ENCODE measurements at regions not wholly inside any gene's neighbourhood (a gene's known extent, or its start where the extent isn't known, plus 50 kb on each side); places are given as distances from the start of the nearest gene placed in this dataset.
"Not testable (repeated sequence)": the region's sequence is repeated elsewhere in the genome, so short reads cannot be mapped to it uniquely, and the experiment has no call there.

DNA sequence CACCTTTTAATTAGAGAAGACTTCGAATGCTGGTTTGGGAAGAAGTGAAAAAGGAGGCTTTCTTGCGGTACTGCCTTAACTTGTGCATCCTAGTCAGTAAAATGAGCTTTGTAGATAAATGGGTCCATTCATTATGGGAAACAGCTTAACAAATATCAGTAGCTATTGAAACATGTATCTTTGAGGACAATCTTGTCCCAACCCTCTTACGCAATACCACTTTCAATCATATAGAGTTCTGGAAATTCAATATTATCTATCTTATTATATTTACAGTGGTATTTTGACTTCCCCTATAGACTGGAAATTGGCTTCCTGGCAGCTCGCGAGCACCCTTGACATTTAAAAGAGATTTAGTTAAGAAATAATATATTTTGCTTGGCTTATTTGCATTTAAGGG is 565.8 kb upstream of the NUDT12 start:
- no peak for DNase-seq (ENCODE audit: low spot score)

DNA sequence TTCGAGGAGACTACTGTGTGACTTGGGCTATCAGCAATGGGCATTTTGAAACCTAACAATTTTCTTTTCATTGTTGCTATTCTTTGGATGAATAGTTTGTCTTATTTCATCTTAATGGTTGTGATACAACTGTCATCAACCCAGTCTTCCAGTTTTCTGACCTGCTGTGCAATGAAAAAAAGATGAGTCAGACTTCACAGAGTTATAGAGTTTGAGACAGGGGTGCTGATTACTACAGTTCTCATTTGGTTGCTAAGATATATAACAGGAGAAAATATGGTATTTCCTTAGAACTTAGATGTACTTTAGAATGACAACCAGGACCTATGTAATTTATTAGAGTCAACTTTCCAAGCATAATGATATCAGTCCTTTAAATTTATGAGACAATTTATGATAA is 564.4 kb upstream of the NUDT12 start:
- DNase-seq (ENCODE audit: low spot score), result no peak

DNA sequence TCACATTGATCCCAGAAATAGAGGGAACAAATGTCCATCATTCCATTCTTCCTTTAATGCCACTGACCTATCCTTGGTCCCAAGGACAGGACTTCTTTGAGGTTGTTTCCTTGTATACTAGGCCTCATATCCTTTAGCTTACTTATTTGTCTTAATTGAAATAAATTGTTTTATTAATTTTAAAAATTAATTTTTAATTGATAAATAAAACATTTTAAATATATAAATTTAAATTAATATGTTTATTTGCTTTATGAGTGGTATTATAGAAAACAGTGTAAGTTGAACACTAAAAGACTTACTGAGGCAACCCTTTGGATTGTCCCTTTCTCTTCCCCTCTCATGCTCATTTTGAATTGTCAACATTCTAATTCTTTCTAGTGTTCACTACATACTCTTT is 556.9 kb upstream of the NUDT12 start:
- no peak for DNase-seq (ENCODE audit: low spot score)

DNA sequence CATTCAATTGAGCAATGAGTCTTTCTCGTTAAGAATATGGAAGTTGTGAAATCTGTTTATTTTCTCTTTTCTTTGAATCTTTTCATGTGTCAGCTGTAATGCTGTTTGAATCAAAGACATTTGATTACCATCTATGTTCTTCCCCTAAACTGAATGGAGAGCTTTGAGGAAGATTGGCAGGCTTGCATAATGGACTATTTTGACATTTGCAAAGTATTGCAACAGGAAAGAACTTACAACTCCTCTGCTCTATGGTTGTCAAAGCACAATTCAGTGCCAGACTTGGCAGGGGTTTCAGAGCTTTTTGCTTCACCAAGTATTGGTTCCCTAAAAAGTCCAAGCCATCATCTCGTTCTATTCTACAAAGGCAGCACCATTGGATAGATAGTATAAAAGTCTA is 549.0 kb upstream of the NUDT12 start:
- DNase-seq (ENCODE audit: low spot score), result no peak

DNA sequence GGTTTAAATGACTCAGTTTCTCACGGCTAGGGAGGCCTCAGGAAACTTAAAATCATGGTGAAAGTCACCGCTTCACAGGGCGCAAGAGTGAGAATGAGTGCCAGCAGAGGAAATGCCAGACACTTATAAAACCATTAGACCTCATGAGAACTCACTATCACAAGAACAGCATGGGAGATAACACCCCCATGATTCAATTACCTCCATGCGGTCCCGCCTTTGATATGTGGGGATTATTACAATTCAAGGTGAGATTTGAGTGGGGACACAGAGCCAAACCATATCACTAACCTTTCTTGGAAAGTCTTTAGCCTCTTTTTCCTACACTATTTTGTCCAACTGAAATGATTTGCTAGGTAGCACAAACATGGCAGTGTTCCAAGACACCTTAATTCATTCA is 533.9 kb upstream of the NUDT12 start:
- DNase-seq (ENCODE audit: low spot score), result no peak

DNA sequence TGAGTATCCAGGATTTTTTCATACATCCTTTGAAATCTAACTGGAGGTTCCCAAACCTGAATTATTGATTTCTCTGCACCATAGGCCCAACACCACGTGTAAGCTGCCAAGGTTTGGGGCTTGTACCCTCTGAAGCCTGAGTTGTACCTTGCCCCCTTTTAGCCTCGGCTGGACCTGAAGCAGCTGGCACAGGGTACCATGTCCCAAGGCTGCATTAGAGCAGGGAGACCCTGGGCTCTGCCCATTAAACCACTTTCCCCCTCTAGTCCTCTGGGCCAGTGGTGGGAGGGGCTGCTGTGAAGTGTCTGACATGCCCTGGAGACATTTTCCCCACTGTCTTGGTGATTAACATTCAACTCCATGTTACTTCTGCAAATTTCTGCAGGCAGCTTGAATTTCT is 532.9 kb upstream of the NUDT12 start:
- DNase-seq (ENCODE audit: low spot score), result no peak

DNA sequence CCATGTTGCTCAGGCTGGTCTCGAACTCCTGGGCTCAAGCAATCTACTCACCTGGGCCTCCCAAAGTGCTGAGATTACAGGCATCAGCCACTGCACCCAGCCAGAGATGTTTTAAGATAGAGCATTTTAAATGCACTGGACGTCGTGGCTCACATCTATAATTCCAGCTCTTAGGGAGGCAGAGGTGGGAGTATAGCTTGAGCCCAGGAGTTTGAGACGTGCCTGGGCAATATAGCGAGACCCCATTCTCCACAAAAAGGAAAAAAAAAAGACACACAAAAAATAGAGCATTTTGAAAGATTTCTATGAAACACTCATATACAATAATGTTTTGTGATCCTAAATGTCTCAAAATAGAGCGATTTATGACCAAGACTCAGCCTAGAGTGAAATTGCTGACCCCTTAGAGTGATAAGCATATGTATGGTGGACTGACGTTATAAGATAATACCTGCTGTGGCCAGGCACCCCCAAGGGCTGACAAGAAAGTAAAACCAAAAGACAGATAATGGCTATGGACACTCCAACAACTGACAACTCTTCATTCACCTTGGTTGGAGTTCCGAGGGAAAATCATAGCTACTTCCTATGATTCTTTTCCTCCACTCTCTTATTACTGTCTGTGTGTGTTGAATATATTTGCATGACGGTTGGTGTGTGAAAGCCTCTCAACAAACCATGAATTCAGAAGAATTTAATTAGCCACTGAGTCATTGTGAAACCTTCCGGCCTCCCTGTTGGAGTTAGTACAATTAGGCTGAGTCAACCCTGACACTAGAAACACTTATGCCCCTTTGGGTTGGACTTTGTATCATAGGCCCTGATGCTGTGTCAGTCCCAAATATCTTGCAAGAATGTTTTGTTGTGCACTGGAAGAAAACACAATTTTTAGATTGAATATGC is 526.5 kb upstream of the NUDT12 start:
- DNase-seq (ENCODE audit: low spot score), result no peak

DNA sequence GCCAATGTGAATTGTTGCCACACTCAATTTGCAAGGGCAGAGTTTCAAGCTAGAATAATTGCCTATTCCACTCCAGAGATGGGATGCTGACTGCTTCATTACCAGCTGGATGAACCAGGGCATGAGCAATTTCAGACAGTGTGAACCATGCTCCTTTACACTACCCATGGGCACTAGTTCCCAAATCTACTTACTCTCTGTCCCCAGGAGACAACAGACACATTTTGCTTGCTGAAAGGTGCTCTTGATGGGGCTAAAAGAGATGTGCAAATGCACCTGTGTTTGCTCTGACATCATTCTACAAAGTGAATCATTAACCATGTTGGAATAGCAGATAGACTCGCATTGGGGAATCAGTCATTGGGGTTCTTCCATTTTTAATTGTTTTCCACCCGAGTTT is 522.3 kb upstream of the NUDT12 start:
- no peak for DNase-seq (ENCODE audit: low spot score)

DNA sequence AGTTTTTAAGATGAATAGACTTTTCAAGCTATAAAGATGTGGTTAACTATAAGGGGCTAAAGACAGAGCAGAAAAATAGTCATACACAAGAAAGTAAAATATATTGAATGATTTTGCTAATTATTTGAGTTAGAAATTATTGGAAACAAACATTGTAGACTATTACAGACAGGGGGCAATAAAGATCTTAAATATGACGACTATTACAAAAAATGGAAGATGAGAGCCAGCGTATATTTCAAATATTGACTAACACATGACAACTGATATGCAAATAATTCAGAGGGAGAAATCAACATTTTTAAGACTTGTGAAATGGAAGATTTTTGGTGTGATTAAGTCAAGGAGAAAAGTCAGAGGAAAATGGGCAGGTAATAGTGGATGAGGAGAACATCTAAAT is 520.2 kb upstream of the NUDT12 start:
- no peak for DNase-seq (ENCODE audit: low spot score)

DNA sequence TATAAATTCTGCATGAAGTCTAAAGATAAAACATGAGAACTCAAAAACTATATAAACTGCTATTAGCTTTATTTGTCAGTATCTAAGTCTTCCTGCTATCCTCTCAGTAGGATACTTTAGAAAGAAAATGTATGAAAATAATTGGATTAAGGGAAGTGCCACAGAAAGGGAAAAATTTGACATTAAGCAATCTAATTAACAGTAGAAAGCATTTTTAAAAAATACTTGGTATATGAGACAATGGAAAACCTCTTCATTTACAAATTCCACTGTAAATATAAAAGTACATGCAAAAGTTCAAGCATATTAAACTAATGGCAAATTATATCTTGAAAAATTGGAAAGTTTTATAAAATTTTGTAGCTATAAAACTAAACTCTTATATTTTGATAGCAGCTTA is 518.6 kb upstream of the NUDT12 start:
- no peak for DNase-seq (ENCODE audit: low spot score)

DNA sequence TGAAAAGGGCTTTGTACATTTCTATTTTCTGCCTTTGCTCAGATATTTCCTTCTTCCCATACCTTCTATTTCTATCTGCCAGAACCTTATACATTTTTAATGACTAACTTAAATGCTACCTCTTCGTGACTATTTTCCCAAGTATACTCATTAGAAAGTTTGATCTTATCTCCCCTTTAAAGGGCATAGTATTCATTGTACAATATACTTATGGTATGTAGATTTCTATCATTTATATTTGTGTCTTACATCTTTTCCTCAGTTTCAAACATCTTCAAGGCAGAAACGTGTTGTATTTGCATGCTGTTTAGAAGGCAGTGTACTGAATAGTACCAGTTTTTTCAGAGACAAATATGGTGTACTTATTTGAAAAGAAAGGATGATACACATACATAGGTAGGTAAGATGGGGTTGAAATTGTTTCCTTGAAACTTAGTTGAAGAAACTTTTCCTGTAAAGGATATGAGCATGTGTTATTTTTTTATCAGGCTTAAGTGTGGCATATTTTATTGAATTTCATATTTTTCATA is 518.1 kb upstream of the NUDT12 start:
- DNase-seq (ENCODE audit: low spot score), result no peak

DNA sequence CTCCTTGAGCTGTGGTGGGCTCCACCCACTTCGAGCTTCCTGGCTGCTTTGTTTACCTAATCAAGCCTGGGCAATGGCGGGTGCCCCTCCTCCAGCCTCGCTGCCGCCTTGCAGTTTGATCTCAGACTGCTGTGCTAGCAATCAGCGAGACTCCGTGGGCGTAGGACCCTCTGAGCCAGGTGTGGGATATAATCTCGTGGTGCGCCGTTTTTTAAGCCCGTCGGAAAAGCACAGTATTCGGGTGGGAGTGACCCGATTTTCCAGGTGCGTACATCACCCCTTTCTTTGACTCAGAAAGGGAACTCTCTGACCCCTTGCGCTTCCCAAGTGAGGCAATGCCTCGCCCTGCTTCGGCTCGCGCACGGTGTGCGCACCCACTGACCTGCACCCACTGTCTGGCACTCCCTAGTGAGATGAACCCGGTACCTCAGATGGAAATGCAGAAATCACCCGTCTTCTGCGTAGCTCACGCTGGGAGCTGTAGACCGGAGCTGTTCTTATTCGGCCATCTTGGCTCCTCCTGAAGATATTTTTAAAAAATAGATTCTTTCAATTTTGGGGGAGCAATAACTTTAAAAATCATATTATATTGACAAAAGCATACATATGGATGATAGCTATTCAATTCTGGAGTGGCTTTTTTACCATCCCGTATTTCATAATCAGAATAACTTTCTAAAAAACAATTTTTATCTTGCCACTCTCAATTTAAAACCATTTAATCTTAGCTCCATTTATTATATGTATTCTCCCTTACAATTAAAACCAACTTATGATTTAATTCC is 517.5 kb upstream of the NUDT12 start:
- not testable (repeated sequence) for DNase-seq (ENCODE audit: low spot score)

DNA sequence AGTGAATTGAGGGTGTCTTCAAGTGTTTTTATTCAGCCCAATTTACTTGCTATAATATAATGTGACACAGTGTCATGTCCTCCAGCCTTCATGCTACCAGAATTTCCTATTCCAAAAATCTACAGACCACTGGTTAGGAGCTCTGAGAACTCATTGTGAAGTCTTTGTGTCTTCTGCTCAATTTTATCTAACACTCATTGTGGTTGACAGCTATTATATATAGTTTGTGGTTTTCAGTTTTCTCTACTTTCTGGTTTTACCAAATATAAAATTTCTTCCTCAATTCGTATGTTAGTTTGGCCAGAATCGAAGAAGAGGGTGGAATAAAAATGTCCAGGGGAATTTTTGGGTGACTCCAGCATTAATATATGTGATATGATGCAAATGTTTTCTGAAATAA is 509.3 kb upstream of the NUDT12 start:
- DNase-seq (ENCODE audit: low spot score), result no peak

DNA sequence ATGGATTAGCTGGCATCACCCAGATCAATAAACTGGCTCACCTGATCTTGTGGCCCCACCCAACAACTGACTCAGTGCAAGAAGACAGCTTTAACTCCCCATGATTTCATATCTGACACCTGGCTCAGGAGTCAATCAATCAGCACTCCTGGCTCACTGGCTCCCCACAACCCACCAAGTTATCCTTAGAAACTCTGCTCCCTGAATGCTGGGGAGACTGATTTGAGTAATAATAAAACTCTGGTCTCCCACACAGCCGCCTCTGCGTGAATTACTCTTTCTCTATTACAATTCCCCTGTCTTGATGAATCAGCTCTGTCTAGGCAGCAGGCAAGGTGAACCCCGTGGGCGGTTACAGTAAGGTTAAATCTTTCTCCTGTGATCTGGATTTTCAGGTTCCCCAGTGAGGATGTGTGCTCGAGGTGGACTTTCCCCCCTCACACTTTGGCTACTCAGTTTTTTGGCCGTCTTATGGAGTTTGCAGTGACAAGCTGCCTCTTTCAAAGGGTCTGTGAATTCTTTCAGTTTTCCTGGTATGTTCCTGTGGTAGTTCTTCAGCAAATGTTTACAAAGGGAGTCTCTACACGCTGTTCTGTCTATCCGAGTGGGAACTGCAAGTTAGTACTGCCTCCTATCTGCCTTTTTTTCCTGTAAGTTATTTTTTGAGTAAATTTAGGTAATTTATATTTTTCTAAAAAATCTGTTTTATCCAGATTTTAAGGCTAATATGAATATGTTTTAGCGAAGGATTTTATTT is 500.2 kb upstream of the NUDT12 start:
- no peak for DNase-seq (ENCODE audit: low spot score)

DNA sequence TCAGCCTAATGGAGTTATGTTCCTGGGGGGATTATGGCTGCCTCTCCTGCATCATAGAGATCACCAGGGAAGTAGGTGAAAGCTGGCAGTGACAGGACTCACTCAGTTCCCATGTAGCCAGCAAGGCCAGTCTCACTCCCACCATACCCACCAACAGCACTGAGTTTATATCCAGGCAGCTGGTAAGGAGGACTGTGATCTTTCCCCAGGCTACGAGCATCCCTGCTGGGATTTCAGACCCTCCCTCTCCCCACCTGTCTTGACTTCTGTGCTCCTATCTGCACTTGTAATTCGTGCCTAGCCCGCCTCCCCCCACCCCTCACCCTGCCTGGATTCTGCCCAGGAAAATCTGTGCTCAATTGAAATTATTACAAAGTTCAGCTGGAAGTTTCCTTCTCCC is 499.1 kb upstream of the NUDT12 start:
- no peak for DNase-seq (ENCODE audit: low spot score)

DNA sequence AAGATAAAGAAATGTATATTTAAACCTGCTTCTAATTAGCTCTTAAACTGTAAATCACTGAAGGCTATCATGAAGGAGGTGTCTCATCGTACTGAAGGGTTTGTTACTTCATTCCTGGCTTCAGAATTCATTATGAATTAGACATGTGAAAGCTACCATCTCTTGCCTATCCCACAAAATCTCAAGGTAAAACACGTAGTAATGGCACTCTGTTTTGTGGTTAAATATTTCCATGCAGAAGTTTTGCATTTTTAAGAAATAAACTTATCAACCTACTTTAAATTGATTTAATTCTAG is 490.7 kb upstream of the NUDT12 start:
- DNase-seq (ENCODE audit: low spot score), result no peak

DNA sequence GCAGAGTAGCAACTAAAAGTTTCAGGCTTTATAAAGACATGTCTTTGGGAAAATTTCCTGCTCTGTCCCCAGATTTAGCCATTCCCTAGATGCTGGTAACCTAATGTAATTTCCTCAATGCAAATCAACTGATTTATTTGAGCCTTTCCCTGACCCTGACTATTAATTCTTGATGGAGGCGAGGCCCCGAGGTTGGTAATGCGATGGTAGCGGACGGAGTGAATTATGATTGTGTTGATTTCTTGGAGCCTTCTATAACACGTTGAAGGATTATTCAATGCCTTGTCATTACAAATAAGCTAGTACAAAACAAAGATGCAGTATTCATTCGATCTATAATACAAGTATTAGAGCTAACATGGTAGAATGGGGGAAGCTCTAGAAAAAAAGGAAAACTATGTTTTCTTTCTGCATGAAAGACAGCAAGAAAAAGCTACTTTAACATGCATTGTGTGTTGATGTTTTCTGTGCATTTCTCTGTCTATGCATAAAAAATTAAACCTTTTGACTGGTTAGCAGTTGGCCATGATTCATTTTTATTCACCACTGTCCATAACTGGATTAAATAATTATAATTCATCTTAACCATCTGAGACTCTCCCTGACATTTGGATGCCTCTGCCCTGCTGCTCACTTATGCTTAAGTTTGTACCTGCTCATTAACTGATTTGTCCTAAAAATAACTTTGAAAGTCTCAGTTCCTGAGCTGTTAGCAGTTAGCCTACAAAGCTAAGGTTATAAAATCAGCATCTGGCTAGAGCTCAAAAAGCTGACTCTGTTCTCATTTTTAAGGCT is 490.2 kb upstream of the NUDT12 start:
- no peak for DNase-seq (ENCODE audit: low spot score)

DNA sequence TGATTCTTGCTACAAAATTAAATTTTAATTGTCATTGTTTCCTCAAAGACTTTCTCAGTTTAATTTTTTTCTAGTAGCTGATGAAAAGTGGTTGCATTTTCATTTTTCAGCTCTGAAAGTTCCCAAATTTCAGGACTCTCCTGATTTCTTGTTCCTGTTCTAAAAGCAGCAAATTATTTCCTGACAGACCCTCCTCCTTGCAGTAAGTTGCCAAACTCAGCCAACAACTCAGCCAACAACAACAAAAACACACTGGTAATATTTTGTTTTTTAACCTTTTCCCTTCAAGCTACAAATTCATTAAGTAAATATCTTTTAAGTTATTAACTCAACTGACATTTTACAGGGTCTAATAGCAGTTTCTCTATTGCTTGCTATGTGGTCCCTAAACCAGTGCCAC is 487.8 kb upstream of the NUDT12 start:
- no peak for DNase-seq (ENCODE audit: low spot score)

DNA sequence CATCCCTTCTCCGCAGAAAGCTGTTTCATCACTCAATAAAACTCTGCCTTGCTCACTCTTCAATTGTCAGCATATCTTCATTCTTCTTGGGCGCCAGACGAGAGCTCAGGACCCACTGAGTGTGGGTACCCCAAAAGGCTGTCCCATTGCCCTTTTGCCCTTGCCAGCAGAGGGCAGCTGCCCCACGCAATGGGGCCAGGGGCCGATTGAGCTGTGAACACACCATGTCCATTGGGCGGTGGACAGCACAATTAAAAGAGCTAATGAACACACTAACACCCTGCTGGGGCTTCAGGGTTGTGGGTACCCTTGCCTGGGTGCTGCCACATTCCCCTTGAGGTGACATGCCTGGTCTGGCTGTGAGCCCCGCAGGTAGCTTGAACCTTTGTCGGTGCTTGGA is 487.2 kb upstream of the NUDT12 start:
- no peak for DNase-seq (ENCODE audit: low spot score)

DNA sequence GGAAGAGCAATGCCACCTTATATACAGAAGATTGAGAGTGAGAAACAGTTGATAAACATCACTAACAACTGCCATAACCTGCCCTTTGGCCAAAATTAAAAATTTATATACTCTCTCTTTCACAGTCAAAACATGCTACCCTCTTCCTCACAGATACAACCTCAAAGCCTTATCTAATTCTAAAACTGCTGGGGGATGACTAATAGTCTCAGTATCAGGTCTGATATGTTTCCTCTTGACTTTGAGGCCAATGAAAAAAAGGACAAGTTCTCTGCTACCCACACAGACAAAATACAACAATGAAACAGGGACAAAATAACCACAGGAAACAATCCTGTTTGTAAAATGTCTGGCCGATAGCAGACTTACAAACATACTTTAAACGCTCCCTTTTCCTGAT is 485.6 kb upstream of the NUDT12 start:
- no peak for DNase-seq (ENCODE audit: low spot score)

DNA sequence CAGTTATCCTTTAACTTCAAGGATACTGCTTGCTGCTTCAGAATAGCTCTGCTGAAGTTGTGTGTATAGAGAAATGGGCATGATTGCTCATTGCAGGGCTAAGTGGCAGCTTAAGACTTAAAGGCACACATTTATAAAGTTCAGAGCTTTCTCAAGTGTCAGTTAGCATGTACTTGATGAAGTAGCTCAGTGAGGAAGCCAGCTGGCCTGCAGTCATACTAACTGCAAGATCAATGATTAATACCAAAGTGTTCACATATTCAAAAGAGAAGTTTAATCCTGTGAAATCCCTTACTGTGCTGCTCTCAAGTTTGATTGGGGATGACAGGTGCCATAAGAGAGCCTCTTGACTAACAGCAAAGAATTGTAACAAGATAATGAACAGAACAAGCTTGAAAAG is 483.4 kb upstream of the NUDT12 start:
- no peak for DNase-seq (ENCODE audit: low spot score)

DNA sequence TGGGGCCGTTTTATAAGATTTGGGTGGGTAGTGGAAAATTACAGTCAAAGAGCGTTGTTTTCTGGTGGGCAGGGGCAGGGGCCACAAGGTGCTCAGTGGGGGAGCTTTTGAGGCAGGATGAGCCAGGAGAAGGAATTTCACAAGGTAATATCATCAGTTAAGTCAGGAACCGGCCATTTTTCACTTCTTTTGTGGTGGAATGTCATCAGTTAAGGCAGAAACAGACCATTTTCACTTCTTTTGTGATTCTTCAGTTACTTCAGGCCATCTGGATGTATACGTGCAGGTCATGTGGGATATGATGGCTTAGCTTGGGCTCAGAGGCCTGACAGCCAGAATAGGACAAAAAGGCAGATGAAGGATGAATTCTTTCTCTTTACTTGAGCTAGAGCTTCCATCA is 477.3 kb upstream of the NUDT12 start:
- DNase-seq (ENCODE audit: low spot score), result not testable (repeated sequence)
